ENCODE measurements at regions not wholly inside any gene's neighbourhood (a gene's known extent, or its start where the extent isn't known, plus 50 kb on each side); places are given as distances from the start of the nearest gene placed in this dataset.
"Not testable (repeated sequence)": the region's sequence is repeated elsewhere in the genome, so short reads cannot be mapped to it uniquely, and the experiment has no call there.

GRCh38 chr13:22940736-22941135, 240.0 kb upstream of the SGCG start:
- BruUV-seq (replicated peaks) = no TSS peak
- Histone ChIP-seq H2BK120ac (ENCODE audit: low read depth, low read length) (no peak overlapping the region), H3K9me3 (ENCODE audit: control insufficient read depth, insufficient read depth, low read length) (no peaks in the 10 kb centered on the region; the same call in 1 of the 2 replicates), H4K20me1 (ENCODE audit: insufficient read depth, low read length) (no peaks in the 10 kb centered on the region), H2AK5ac (ENCODE audit: low read depth, low read length) (no peak overlapping the region), H3K27ac (ENCODE audit: insufficient read depth, low read length) (no peak overlapping the region), H3K4me1 (ENCODE audit: control insufficient read depth, insufficient read depth, low read length) (no peaks in the 10 kb centered on the region), H4K91ac (ENCODE audit: insufficient read depth, low read depth, low read length) (no peak overlapping the region), H2AFZ (replicated peaks; ENCODE audit: low read length, poor library complexity) (no peak overlapping the region), H4K5ac (ENCODE audit: low read depth, low read length) (no peak overlapping the region), H3K18ac (ENCODE audit: low read depth, low read length) (no peak overlapping the region), H3K23ac (ENCODE audit: low read depth, low read length) (no peak overlapping the region), H2BK20ac (ENCODE audit: low read depth, low read length) (no peak overlapping the region), H3K9ac (ENCODE audit: low read depth, low read length) (no peak overlapping the region), H3K4me3 (ENCODE audit: insufficient read depth, low read depth, low read length) (no peak overlapping the region), H2AK9ac (replicated peaks; ENCODE audit: low read depth, low read length, poor library complexity) (no peak overlapping the region), H2BK15ac (ENCODE audit: low read depth, low read length) (no peak overlapping the region), H3K79me1 (ENCODE audit: low read depth in 1 of 2, low read length in 2 of 2) (no peaks in the 10 kb centered on the region), H3K4ac (ENCODE audit: low read depth, low read length) (no peak overlapping the region), H3K36me3 (ENCODE audit: control insufficient read depth, insufficient read depth, low read length) (no peaks in the 10 kb centered on the region), H2BK5ac (ENCODE audit: low read depth, low read length, poor library complexity, severe bottlenecking) (no peak overlapping the region), H3K56ac (ENCODE audit: extremely low read depth, insufficient read depth, low read length) (no peak overlapping the region), H3K14ac (replicated peaks; ENCODE audit: low read depth, low read length) (no peak overlapping the region), H3K4me2 (ENCODE audit: low read depth, low read length) (no peak overlapping the region), H3K9me1 (ENCODE audit: insufficient read depth, low read length) (no peaks in the 10 kb centered on the region), H3K27me3 (ENCODE audit: control insufficient read depth, insufficient read depth, low read length) (no peaks in the 10 kb centered on the region), H4K8ac (ENCODE audit: low read depth in 2 of 2, low read length in 2 of 2) (no peak overlapping the region)
- in situ Hi-C loops (cut with MboI; ENCODE audit: low sequenced_read_pairs) (no loop called here), intact Hi-C loops (cut with micrococcal nuclease) (no loop called here), dilution Hi-C loops (cut with HindIII; ENCODE audit: low sequenced_read_pairs, unreplicated experiment) (no loop called here)
- ChIA-PET CTCF (no interaction called here), POLR2A (ENCODE audit: unreplicated experiment) (no interaction called here)
- DNase-seq = no peak
- ATAC-seq (ENCODE audit: low read depth) = no peak
- no peak for TF ChIP-seq NFE2L2 (IDR thresholded peaks at IDR 0.05; ENCODE audit: low read depth, low read length)
- no peak for TF ChIP-seq CHD1 (IDR thresholded peaks at IDR 0.05; ENCODE audit: low read depth, low read length)
- TF ChIP-seq RAD21 (IDR thresholded peaks at IDR 0.05; ENCODE audit: low read length) = no peak
- no peak for TF ChIP-seq CEBPB (IDR thresholded peaks at IDR 0.05; ENCODE audit: low read depth, low read length)
- TF ChIP-seq BHLHE40 (IDR thresholded peaks at IDR 0.05; ENCODE audit: low read depth, low read length) = no peak
- TF ChIP-seq USF2 (IDR thresholded peaks at IDR 0.05; ENCODE audit: low read depth, low read length) = no peak
- TF ChIP-seq SMC3 (IDR thresholded peaks at IDR 0.05; ENCODE audit: low read depth, low read length) = no peak
- TF ChIP-seq MXI1 (IDR thresholded peaks at IDR 0.05; ENCODE audit: borderline replicate concordance, low read depth, low read length) = no peak
- TF ChIP-seq RCOR1 (IDR thresholded peaks at IDR 0.05; ENCODE audit: insufficient replicate concordance, low read length) = no peak
- WGBS, 2 experiments (ENCODE audit: extremely low coverage in 2 of 2, insufficient read length in 1 of 2) = 67% methylated on average over 8 of the region's 14 CpGs; no CpG with 5 or more reads in 1 of the 2 experiments

- H4K8ac ChIP-seq (ENCODE audit: low read depth in 2 of 2, low read length in 2 of 2); H2AFZ ChIP-seq (replicated peaks; ENCODE audit: low read length, poor library complexity); BruUV-seq (replicated peaks); H3K27ac ChIP-seq (ENCODE audit: insufficient read depth, low read length); H4K5ac ChIP-seq (ENCODE audit: low read depth, low read length); H2AK5ac ChIP-seq (ENCODE audit: low read depth, low read length); POLR2A ChIA-PET (ENCODE audit: unreplicated experiment); dilution Hi-C loops (cut with HindIII; ENCODE audit: low sequenced_read_pairs, unreplicated experiment); H2BK20ac ChIP-seq (ENCODE audit: low read depth, low read length); H3K14ac ChIP-seq (replicated peaks; ENCODE audit: low read depth, low read length); H3K23ac ChIP-seq (ENCODE audit: low read depth, low read length); H3K9ac ChIP-seq (ENCODE audit: low read depth, low read length); H3K9me3 ChIP-seq (ENCODE audit: control insufficient read depth, insufficient read depth, low read length); H2BK15ac ChIP-seq (ENCODE audit: low read depth, low read length); intact Hi-C loops (cut with micrococcal nuclease); H3K36me3 ChIP-seq (ENCODE audit: control insufficient read depth, insufficient read depth, low read length); H3K4me1 ChIP-seq (ENCODE audit: control insufficient read depth, insufficient read depth, low read length); H4K91ac ChIP-seq (ENCODE audit: insufficient read depth, low read depth, low read length); H3K4ac ChIP-seq (ENCODE audit: low read depth, low read length); in situ Hi-C loops (cut with MboI; ENCODE audit: low sequenced_read_pairs); H3K79me1 ChIP-seq (ENCODE audit: low read depth in 1 of 2, low read length in 2 of 2); H3K27me3 ChIP-seq (ENCODE audit: control insufficient read depth, insufficient read depth, low read length); H4K20me1 ChIP-seq (ENCODE audit: insufficient read depth, low read length); H3K9me1 ChIP-seq (ENCODE audit: insufficient read depth, low read length); ATAC-seq (ENCODE audit: low read depth); H3K4me3 ChIP-seq (ENCODE audit: insufficient read depth, low read depth, low read length); H3K18ac ChIP-seq (ENCODE audit: low read depth, low read length); DNase-seq; H2AK9ac ChIP-seq (replicated peaks; ENCODE audit: low read depth, low read length, poor library complexity); CTCF ChIA-PET; H2BK5ac ChIP-seq (ENCODE audit: low read depth, low read length, poor library complexity, severe bottlenecking); H3K56ac ChIP-seq (ENCODE audit: extremely low read depth, insufficient read depth, low read length); H3K4me2 ChIP-seq (ENCODE audit: low read depth, low read length); H2BK120ac ChIP-seq (ENCODE audit: low read depth, low read length): not testable (repeated sequence)
- WGBS, 2 experiments (ENCODE audit: extremely low coverage in 2 of 2, insufficient read length in 1 of 2) = no CpG with 5 or more reads among the region's 8 CpGs
These were observed 239.3 kb upstream of the SGCG start for GRCh38 chr13:22941495-22941894.
